ENCODE measurements at regions not wholly inside any gene's neighbourhood (a gene's known extent, or its start where the extent isn't known, plus 50 kb on each side); places are given as distances from the start of the nearest gene placed in this dataset.

- TF ChIP-seq CTCF (IDR thresholded peaks at IDR 0.05), result no peak
- no peak for TF ChIP-seq POLR2A (IDR thresholded peaks at IDR 0.05)
These were observed 909.9 kb upstream of the AMELY start for GRCh38 chrY:7821295-7822035.

All from esophagus squamous epithelium (tissue), 4 donors.